ENCODE measurements at regions not wholly inside any gene's neighbourhood (a gene's known extent, or its start where the extent isn't known, plus 50 kb on each side); places are given as distances from the start of the nearest gene placed in this dataset.

DNA sequence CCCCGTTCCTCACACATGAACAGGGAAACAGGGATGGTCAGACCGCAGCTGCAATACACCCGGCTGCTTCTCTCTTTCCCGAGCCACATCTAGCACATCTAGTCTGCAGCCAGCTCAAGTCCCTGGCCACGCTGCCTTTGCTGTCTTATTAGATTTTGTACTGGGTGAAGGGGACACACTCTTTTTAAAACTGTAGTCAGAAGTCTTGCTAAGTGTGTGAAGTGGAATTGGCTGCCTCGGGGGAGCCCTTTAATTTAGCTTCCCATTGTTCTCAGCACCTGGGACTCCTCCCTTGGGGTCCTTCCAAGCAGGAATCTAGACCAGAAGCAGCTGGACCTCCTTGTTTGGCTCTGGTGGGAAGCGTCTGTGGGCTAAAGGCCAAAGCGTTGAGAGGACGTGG is 420.0 kb downstream of the CTTN start:
- ChIA-PET POLR2A (no interaction called here), CTCF (interaction anchor here (0.7 kb wide), 1 partner anchor 602 kb away, joined by 3 read pairs; no protein-coding TSS in a partner anchor)
- DNase-seq, result no peak
- TF ChIP-seq, protein P1, sequence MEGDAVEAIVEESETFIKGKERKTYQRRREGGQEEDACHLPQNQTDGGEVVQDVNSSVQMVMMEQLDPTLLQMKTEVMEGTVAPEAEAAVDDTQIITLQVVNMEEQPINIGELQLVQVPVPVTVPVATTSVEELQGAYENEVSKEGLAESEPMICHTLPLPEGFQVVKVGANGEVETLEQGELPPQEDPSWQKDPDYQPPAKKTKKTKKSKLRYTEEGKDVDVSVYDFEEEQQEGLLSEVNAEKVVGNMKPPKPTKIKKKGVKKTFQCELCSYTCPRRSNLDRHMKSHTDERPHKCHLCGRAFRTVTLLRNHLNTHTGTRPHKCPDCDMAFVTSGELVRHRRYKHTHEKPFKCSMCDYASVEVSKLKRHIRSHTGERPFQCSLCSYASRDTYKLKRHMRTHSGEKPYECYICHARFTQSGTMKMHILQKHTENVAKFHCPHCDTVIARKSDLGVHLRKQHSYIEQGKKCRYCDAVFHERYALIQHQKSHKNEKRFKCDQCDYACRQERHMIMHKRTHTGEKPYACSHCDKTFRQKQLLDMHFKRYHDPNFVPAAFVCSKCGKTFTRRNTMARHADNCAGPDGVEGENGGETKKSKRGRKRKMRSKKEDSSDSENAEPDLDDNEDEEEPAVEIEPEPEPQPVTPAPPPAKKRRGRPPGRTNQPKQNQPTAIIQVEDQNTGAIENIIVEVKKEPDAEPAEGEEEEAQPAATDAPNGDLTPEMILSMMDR (IDR thresholded peaks at IDR 0.05), result no peak
- Mint-ChIP-seq H3K4me1 (no peaks in the 10 kb centered on the region), H3K27ac (no peak overlapping the region), H3K9me3 (no peaks in the 10 kb centered on the region), H3K36me3 (ENCODE audit: low read depth) (no peaks in the 10 kb centered on the region), H3K4me3 (no peak overlapping the region), H3K27me3 (peaks cover 4% of the 10 kb centered on the region)
- intact Hi-C loops (cut with micrococcal nuclease), result loop anchor here (5.0 kb wide), 1 partner anchor 744 kb away; no protein-coding TSS in a partner anchor
- no peak for ATAC-seq (ENCODE audit: low read depth)

DNA sequence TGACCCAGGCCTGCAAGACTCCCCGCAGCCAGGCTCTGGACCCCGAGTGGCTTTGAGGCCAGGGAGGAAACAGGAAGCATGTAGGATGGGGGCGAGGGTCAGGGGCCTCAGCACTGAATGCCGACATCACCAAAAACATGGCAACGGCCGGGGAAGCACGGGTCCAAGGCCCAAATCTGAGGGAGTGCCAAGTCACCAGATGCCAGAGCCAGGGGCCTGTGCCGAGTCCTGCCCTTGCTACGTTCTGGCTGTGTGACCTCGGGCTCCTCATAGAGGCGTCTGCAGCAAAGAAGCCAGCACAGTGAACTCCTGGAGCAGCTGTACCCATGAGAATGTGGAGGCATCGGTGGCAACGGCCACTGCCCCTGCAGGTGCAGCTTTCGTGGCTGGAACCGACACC is 420.7 kb downstream of the CTTN start:
- no peak overlapping the region for H3K27ac Mint-ChIP-seq
- H3K27me3 Mint-ChIP-seq, result peaks cover 9% of the 10 kb centered on the region
- no peak for DNase-seq
- no peak for ATAC-seq (ENCODE audit: low read depth)
- no peaks in the 10 kb centered on the region for H3K4me1 Mint-ChIP-seq
- no peaks in the 10 kb centered on the region for H3K9me3 Mint-ChIP-seq
- no peaks in the 10 kb centered on the region for H3K36me3 Mint-ChIP-seq (ENCODE audit: low read depth)
- ChIA-PET CTCF (interaction anchor here (0.7 kb wide), 1 partner anchor 601 kb away, joined by 3 read pairs; no protein-coding TSS in a partner anchor), POLR2A (no interaction called here)
- TF ChIP-seq, protein P1 (IDR thresholded peaks at IDR 0.05), result no peak
- intact Hi-C loops (cut with micrococcal nuclease), result loop anchor here (5.0 kb wide), 1 partner anchor 743 kb away; no protein-coding TSS in a partner anchor
- no peak overlapping the region for H3K4me3 Mint-ChIP-seq

- ATAC-seq (ENCODE audit: low read depth) (no peak), DNase-seq (no peak)
- CTCF ChIA-PET, result no interaction called here
- Mint-ChIP-seq H3K27me3 (peaks cover 13% of the 10 kb centered on the region), H3K27ac (no peak overlapping the region), H3K4me3 (no peak overlapping the region), H3K36me3 (ENCODE audit: low read depth) (no peaks in the 10 kb centered on the region), H3K4me1 (no peaks in the 10 kb centered on the region), H3K9me3 (no peaks in the 10 kb centered on the region)
- intact Hi-C loops (cut with micrococcal nuclease), result no loop called here
- TF ChIP-seq, protein P1 (IDR thresholded peaks at IDR 0.05), result no peak
- POLR2A ChIA-PET, result no interaction called here
These were observed 422.0 kb downstream of the CTTN start for GRCh38 chr11:70820311-70820710.

GRCh38 chr11:70820712-70821111 is 422.4 kb downstream of the CTTN start:
- no peak overlapping the region for H3K4me3 Mint-ChIP-seq
- no peak overlapping the region for H3K27ac Mint-ChIP-seq
- DNase-seq (no peak), ATAC-seq (ENCODE audit: low read depth) (no peak)
- H3K4me1 Mint-ChIP-seq, result no peaks in the 10 kb centered on the region
- H3K27me3 Mint-ChIP-seq, result peaks cover 17% of the 10 kb centered on the region
- no peaks in the 10 kb centered on the region for H3K36me3 Mint-ChIP-seq (ENCODE audit: low read depth)
- ChIA-PET POLR2A (no interaction called here), CTCF (no interaction called here)
- TF ChIP-seq, protein P1 (IDR thresholded peaks at IDR 0.05), result no peak
- H3K9me3 Mint-ChIP-seq, result no peaks in the 10 kb centered on the region
- intact Hi-C loops (cut with micrococcal nuclease), result no loop called here

DNA sequence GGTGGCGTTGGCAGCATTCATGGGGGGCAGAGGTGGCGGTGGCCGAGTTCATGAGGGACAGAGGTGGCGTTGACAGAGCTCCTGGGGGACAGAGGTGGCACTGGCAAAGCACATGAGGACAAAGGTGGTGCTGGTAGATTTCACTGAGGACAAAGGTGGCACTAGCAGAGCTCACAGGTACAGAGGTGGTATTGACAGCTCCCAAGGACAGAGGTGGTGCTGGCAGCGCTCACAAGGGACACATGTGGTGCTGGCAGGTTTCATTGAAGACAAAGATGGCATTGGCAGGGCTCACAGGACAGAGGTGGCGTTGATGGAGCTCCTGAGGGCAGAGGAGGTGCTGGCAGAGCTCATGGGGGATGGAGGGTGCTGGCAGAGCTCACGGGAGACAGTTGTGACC is 425.4 kb downstream of the CTTN start:
- H3K4me1 Mint-ChIP-seq, result no peaks in the 10 kb centered on the region
- H3K36me3 Mint-ChIP-seq (ENCODE audit: low read depth), result no peaks in the 10 kb centered on the region
- CTCF ChIA-PET, result no interaction called here
- no peaks in the 10 kb centered on the region for H3K9me3 Mint-ChIP-seq
- POLR2A ChIA-PET, result no interaction called here
- TF ChIP-seq, protein P1 (IDR thresholded peaks at IDR 0.05), result no peak
- ATAC-seq (ENCODE audit: low read depth) (no peak), DNase-seq (no peak)
- no peak overlapping the region for H3K4me3 Mint-ChIP-seq
- peaks cover 27% of the 10 kb centered on the region for H3K27me3 Mint-ChIP-seq
- H3K27ac Mint-ChIP-seq, result no peak overlapping the region
- intact Hi-C loops (cut with micrococcal nuclease), result no loop called here
